GM12872 (cell line): ENCODE measurements at regions not wholly inside any gene's neighbourhood (a gene's known extent, or its start where the extent isn't known, plus 50 kb on each side); places are given as distances from the start of the nearest gene placed in this dataset.

Experiments
- TF ChIP-seq, protein P1 (sequence below): IDR thresholded peaks from 3 replicates; pipeline ENCODE4 v1.5.1; 2011; ENCODE audit warnings: low read depth, mild to moderate bottlenecking, low read length, moderate library complexity; ENCODE audit not compliant: insufficient read depth

- TF ChIP-seq, protein P1, sequence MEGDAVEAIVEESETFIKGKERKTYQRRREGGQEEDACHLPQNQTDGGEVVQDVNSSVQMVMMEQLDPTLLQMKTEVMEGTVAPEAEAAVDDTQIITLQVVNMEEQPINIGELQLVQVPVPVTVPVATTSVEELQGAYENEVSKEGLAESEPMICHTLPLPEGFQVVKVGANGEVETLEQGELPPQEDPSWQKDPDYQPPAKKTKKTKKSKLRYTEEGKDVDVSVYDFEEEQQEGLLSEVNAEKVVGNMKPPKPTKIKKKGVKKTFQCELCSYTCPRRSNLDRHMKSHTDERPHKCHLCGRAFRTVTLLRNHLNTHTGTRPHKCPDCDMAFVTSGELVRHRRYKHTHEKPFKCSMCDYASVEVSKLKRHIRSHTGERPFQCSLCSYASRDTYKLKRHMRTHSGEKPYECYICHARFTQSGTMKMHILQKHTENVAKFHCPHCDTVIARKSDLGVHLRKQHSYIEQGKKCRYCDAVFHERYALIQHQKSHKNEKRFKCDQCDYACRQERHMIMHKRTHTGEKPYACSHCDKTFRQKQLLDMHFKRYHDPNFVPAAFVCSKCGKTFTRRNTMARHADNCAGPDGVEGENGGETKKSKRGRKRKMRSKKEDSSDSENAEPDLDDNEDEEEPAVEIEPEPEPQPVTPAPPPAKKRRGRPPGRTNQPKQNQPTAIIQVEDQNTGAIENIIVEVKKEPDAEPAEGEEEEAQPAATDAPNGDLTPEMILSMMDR = no peak
Observed at GRCh38 chr10:79007018-79007417, 61.7 kb upstream of the ZMIZ1 start.

- TF ChIP-seq, protein P1 = no peak
Observed at GRCh38 chr10:79007421-79008319, 61.1 kb upstream of the ZMIZ1 start.

GRCh38 chr10:79009145-79009544 lies 59.6 kb upstream of the ZMIZ1 start:
- TF ChIP-seq, protein P1 = no peak

DNA sequence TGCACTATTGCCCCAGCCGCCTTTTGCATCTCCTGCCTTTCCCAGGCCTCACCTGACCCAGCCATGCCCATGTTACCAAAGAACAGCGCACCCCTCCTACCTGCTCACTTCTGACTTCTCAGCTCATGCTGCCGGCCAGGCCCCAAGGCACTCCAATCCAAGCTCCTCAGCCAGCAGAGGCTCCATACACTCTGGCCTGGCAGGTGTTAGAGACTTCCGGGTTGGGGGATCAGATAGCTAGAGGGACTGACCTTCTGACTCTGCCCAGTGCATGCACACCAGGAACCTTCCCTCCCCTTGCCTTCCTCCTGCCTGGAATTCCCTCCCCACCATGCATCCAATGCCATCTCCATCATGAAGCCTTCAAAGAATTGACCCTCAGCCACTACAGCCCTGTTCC lies 56.2 kb upstream of the ZMIZ1 start:
- TF ChIP-seq, protein P1 = no peak

GRCh38 chr10:79013406-79013987 lies 55.3 kb upstream of the ZMIZ1 start:
- TF ChIP-seq, protein P1 = no peak

DNA sequence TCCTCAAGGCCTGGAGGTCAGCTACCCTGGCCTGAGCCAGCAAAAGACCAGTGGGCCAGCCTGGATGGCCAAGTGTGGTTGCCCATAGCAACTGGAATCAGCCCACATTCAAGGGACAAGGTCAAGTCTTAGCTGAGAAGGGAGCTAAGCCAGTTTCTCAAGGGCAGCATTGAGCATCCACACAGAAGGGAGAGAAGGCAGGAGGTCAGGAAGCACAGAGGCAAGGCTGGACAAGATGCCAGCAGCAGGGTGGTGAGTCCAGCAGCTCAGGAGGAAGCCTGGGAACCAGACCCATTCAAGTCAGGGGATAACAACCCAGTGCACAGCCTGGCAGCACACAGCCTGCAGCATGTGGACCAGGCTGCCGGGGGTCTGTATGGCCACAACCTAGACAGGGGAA lies 54.0 kb upstream of the ZMIZ1 start:
- TF ChIP-seq, protein P1 = no peak

DNA sequence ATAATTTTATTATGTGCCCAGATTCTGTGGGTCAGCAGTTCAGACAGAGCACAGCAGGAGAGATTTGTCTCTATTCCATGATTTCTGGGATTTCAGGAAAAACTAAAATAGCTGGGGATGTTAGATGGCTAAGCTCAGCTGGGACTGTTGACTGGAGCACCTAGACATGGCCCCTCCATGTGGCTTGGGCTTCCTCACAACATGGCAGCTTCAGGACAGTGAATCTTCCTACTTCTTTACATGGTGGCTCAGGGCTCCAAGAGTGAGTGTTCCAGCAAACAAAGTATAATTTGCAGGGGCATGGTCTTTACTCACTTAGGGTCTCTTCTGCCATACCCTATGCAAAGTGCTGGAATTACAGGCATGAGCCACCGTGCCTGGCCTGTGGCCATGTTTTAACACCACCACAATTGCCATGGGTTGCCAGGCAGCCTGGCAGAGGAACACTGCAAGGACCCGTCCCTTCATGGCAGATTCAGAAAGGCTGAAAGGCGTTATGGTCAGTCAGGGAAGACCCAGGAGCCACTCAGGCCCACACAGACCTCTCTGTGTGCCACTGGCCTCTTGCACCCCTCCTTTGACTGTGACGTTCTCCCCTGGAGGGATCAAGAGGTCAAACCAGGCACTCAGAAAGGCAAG lies 50.8 kb upstream of the ZMIZ1 start:
- TF ChIP-seq, protein P1 = no peak
